ENCODE measurements at regions not wholly inside any gene's neighbourhood (a gene's known extent, or its start where the extent isn't known, plus 50 kb on each side); places are given as distances from the start of the nearest gene placed in this dataset.

GRCh38 chr13:89967701-89968100 is 1379.8 kb upstream of the MIR17HG start:
- TF ChIP-seq, protein P1, sequence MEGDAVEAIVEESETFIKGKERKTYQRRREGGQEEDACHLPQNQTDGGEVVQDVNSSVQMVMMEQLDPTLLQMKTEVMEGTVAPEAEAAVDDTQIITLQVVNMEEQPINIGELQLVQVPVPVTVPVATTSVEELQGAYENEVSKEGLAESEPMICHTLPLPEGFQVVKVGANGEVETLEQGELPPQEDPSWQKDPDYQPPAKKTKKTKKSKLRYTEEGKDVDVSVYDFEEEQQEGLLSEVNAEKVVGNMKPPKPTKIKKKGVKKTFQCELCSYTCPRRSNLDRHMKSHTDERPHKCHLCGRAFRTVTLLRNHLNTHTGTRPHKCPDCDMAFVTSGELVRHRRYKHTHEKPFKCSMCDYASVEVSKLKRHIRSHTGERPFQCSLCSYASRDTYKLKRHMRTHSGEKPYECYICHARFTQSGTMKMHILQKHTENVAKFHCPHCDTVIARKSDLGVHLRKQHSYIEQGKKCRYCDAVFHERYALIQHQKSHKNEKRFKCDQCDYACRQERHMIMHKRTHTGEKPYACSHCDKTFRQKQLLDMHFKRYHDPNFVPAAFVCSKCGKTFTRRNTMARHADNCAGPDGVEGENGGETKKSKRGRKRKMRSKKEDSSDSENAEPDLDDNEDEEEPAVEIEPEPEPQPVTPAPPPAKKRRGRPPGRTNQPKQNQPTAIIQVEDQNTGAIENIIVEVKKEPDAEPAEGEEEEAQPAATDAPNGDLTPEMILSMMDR (IDR thresholded peaks at IDR 0.05): no peak
- no peak for TF ChIP-seq EP300 (IDR thresholded peaks at IDR 0.05)
- no peak for TF ChIP-seq POLR2A (IDR thresholded peaks at IDR 0.05)

All from ovary (tissue), 3 donors.